Kidney epithelial cell (primary cell): ENCODE measurements at regions not wholly inside any gene's neighbourhood (a gene's known extent, or its start where the extent isn't known, plus 50 kb on each side); places are given as distances from the start of the nearest gene placed in this dataset.
"Not testable (repeated sequence)": the region's sequence is repeated elsewhere in the genome, so short reads cannot be mapped to it uniquely, and the experiment has no call there.

Experiments
- DNase-seq: peaks from one replicate; pipeline ENCODE4 v3.0.0-alpha.2; 2010; ENCODE audit warnings: low read depth
- H3K27me3 ChIP-seq: 2 replicates; pipeline ENCODE4 v1.6.0; 2011; ENCODE audit warnings: low read length; ENCODE audit not compliant: control insufficient read depth, insufficient read depth
- H3K36me3 ChIP-seq: 2 replicates; pipeline ENCODE4 v1.5.1; 2011; ENCODE audit warnings: low read length; ENCODE audit not compliant: control insufficient read depth, insufficient read depth
- H3K4me3 ChIP-seq: 2 replicates; pipeline ENCODE4 v1.5.1; 2011; ENCODE audit warnings: low read depth, mild to moderate bottlenecking, control low read depth, low read length
- TF ChIP-seq, protein P1 (sequence below): IDR thresholded peaks from 2 replicates; pipeline ENCODE4 v1.5.1; 2011; ENCODE audit warnings: mild to moderate bottlenecking, moderate library complexity, low read length, control low read depth, inconsistent platforms; ENCODE audit not compliant: insufficient read depth, poor library complexity, severe bottlenecking

DNA sequence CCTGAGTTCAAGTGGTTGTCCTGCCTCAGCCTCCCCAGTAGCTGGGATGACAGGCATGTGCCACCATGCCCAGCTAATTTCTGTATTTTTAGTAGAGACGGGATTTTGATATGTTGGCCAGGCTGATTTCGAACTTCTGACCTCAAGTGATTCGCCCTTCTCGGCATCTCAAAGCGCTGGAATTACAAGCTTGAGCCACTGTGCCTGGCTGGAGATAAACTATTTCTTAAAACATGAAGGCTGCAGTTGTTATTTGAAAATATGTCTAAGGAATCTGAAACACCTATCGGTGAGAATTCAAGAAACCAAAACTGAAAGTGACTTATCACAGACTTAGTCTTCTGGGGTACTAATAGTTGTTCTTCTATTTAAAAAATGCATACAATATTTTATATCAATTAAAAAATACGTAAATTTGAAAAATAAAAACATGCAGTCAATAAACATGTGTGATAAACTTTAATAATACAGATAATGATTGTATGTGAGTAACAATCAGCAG is 176.9 kb upstream of the PRSS58 start:
- TF ChIP-seq, protein P1, sequence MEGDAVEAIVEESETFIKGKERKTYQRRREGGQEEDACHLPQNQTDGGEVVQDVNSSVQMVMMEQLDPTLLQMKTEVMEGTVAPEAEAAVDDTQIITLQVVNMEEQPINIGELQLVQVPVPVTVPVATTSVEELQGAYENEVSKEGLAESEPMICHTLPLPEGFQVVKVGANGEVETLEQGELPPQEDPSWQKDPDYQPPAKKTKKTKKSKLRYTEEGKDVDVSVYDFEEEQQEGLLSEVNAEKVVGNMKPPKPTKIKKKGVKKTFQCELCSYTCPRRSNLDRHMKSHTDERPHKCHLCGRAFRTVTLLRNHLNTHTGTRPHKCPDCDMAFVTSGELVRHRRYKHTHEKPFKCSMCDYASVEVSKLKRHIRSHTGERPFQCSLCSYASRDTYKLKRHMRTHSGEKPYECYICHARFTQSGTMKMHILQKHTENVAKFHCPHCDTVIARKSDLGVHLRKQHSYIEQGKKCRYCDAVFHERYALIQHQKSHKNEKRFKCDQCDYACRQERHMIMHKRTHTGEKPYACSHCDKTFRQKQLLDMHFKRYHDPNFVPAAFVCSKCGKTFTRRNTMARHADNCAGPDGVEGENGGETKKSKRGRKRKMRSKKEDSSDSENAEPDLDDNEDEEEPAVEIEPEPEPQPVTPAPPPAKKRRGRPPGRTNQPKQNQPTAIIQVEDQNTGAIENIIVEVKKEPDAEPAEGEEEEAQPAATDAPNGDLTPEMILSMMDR: no peak
- no peak overlapping the region for H3K4me3 ChIP-seq
- H3K36me3 ChIP-seq: no peaks in the 10 kb centered on the region
- DNase-seq: no peak
- no peaks in the 10 kb centered on the region for H3K27me3 ChIP-seq

DNA sequence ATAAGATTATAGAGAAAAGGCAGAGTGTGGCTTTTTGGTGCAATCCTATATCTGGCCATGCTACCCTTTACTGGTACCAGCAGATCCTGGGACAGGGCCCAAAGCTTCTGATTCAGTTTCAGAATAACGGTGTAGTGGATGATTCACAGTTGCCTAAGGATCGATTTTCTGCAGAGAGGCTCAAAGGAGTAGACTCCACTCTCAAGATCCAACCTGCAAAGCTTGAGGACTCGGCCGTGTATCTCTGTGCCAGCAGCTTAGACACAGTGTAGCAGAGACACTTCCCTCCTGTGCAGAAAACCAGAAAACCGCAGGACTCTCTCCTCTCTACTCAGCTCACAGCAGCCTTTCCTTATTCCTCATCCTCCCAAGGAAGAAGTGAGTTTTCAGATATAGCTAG is 176.3 kb upstream of the PRSS58 start:
- not testable (repeated sequence) for H3K27me3 ChIP-seq, H3K4me3 ChIP-seq, DNase-seq

DNA sequence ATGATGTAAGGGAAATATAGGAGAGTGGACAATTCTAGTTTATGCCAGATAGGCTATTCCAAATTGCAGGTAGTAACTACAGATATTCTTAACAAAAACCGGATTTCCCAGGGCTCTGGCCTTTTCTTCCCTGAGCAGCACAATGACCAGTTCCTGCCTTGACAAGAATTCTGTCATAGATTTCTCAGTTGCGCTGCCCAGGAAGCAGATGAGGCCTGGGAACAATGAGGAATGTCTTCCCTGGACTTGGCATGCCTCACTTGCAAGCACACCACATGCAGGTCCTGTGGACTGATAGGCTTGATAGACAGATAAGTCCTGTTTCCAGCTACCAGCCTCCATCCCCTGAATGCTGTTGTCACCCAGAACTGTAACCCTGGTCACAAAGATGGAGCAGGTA is 174.5 kb upstream of the PRSS58 start:
- DNase-seq: no peak
- Histone ChIP-seq H3K36me3 (no peaks in the 10 kb centered on the region), H3K27me3 (no peaks in the 10 kb centered on the region), H3K4me3 (no peak overlapping the region)
- TF ChIP-seq, protein P1: no peak

More for the DNA sequence above, 176.3 kb upstream of the PRSS58 start:
- H3K36me3 ChIP-seq: not testable (repeated sequence)

DNA sequence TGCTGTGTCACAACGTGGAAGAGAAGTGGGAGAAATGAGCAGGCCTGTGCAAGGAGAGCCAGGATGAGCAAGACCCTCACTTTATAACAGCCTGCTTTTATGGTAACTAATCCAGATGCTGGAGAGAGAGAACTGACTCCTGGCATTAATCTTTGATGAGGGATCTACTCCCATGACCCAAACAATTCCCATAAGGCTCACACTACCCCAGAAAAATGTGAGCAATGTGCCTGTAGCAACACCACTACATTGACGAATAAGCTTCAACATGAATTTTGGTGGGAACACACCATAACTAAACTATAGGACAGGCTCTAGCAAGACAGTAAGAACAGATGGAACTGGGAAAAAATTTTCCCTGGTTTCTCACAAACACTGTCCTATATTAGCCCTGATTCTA is 173.6 kb upstream of the PRSS58 start:
- TF ChIP-seq, protein P1: no peak
- DNase-seq: no peak

DNA sequence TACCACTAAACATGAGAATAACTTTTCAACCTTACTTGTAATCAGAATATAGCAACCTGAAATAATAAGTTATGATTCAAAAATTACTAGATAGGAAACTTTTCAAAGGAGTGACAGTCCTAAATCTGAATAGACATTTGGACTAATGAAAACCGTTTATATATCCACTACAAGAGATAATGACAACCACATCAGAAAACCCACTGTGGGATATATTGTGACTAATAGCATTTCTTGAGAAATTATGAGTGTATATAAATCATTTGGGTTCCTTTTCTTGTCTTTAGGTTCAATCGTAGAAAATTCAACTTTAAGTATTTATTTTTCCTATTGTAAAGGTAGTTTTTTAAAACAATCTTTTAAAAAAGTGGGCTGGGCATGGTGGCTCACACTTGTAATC is 170.2 kb upstream of the PRSS58 start:
- H3K36me3 ChIP-seq: no peaks in the 10 kb centered on the region
- TF ChIP-seq, protein P1: no peak
- no peak for DNase-seq
- H3K4me3 ChIP-seq: no peak overlapping the region
- no peaks in the 10 kb centered on the region for H3K27me3 ChIP-seq

More for the DNA sequence above, 173.6 kb upstream of the PRSS58 start:
- Histone ChIP-seq H3K27me3 (no peaks in the 10 kb centered on the region), H3K4me3 (no peak overlapping the region), H3K36me3 (no peaks in the 10 kb centered on the region)

DNA sequence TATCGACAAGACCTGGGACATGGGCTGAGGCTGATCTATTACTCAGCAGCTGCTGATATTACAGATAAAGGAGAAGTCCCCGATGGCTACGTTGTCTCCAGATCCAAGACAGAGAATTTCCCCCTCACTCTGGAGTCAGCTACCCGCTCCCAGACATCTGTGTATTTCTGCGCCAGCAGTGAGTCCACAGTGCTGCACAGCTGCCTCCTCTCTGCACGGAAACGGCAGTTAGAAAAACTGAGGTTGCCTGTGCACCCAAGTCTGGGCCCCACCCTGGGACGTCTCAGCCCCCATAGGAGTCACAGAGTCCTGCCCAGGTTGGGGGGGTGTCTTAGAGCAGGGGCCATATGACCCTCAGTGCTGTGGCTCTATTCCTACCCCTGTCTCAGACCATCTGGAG is 167.4 kb upstream of the PRSS58 start:
- TF ChIP-seq, protein P1: no peak
- Histone ChIP-seq H3K27me3 (no peaks in the 10 kb centered on the region), H3K36me3 (no peaks in the 10 kb centered on the region), H3K4me3 (no peak overlapping the region)
- no peak for DNase-seq
